ENCODE measurements at regions not wholly inside any gene's neighbourhood (a gene's known extent, or its start where the extent isn't known, plus 50 kb on each side); places are given as distances from the start of the nearest gene placed in this dataset.

DNA sequence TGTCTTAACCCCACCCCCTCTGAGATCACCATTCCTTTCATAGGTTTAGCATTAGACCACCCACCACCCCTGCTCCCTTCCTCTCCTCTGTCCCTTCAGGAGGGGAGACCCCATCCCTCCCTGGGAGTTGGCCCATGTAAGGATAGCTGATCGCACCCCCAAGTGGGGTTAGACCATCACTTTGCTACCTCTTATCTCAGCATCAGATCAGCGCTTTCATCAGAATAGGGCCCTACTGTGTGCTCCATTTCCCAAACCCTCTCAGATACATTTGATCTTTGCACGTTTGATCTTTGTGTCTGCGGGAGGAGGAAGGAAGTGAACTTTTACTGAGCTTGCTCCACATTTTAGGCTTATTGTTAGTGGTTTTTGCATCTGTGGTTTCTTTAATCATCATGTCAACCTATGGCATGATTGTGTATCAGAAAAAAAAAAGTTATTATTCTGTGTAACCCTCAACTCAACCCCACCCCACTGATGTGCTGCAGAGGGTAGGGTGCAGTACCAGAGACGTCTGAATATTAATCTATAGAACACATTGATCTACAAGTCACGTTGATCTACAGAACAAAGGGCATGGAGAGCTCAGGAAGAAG, 81.2 kb downstream of the PDCL3 start:
- ChIA-PET SMC1A (ENCODE audit: uncharacterized antibody, unreplicated experiment) (no interaction called here), POLR2A (no interaction called here), RAD21 (ENCODE audit: unreplicated experiment) (no interaction called here), CTCF (no interaction called here)
- no TSS peak for BruUV-seq (replicated peaks)
- H3K4me2 ChIP-seq (ENCODE audit: control insufficient read depth, insufficient read depth) = no peak overlapping the region
- ATAC-seq (no peak), FAIRE-seq (no peak), DNase-seq (ENCODE audit: low read depth, low spot score) (no peak)
- H3K4me1 ChIP-seq (ENCODE audit: control insufficient read depth, insufficient read depth, low read length) = no peaks in the 10 kb centered on the region
- TF ChIP-seq, protein P1, sequence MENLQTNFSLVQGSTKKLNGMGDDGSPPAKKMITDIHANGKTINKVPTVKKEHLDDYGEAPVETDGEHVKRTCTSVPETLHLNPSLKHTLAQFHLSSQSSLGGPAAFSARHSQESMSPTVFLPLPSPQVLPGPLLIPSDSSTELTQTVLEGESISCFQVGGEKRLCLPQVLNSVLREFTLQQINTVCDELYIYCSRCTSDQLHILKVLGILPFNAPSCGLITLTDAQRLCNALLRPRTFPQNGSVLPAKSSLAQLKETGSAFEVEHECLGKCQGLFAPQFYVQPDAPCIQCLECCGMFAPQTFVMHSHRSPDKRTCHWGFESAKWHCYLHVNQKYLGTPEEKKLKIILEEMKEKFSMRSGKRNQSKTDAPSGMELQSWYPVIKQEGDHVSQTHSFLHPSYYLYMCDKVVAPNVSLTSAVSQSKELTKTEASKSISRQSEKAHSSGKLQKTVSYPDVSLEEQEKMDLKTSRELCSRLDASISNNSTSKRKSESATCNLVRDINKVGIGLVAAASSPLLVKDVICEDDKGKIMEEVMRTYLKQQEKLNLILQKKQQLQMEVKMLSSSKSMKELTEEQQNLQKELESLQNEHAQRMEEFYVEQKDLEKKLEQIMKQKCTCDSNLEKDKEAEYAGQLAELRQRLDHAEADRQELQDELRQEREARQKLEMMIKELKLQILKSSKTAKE (IDR thresholded peaks at IDR 0.05; ENCODE audit: low read depth, poor library complexity, severe bottlenecking) = no peak
- TF ChIP-seq NRF1 (conservative IDR thresholded peaks at IDR 0.05; ENCODE audit: low read depth, low read length) (no peak), MYB (IDR thresholded peaks at IDR 0.05; ENCODE audit: borderline replicate concordance, low read depth, low read length) (no peak), SIX5 (IDR thresholded peaks at IDR 0.05; ENCODE audit: low read depth, low read length, severe bottlenecking) (no peak), NFYB (IDR thresholded peaks at IDR 0.05; ENCODE audit: insufficient read depth, low read depth, low read length) (no peak), ZSCAN29 (IDR thresholded peaks at IDR 0.05) (no peak), CBX3 (IDR thresholded peaks at IDR 0.05; ENCODE audit: borderline replicate concordance, low read depth) (no peak), ETV6 (conservative IDR thresholded peaks at IDR 0.05 in 1 of 2, IDR thresholded peaks at IDR 0.05 in 1 of 2; ENCODE audit: borderline replicate concordance in 1 of 2, low read depth in 1 of 2) (no peak), RCOR1 (conservative IDR thresholded peaks at IDR 0.05; ENCODE audit: low read depth, low read length) (no peak)
- TF ChIP-seq, protein P2, sequence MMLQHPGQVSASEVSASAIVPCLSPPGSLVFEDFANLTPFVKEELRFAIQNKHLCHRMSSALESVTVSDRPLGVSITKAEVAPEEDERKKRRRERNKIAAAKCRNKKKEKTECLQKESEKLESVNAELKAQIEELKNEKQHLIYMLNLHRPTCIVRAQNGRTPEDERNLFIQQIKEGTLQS (IDR thresholded peaks at IDR 0.05; ENCODE audit: borderline replicate concordance, extremely low read depth, low read depth, low read length) = no peak
- TF ChIP-seq, protein P3, sequence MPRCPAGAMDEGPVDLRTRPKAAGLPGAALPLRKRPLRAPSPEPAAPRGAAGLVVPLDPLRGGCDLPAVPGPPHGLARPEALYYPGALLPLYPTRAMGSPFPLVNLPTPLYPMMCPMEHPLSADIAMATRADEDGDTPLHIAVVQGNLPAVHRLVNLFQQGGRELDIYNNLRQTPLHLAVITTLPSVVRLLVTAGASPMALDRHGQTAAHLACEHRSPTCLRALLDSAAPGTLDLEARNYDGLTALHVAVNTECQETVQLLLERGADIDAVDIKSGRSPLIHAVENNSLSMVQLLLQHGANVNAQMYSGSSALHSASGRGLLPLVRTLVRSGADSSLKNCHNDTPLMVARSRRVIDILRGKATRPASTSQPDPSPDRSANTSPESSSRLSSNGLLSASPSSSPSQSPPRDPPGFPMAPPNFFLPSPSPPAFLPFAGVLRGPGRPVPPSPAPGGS (IDR thresholded peaks at IDR 0.05; ENCODE audit: borderline replicate concordance, insufficient read depth, low read depth, low read length, poor library complexity, severe bottlenecking) = no peak
- in situ Hi-C loops (cut with MboI) = no loop called here
- intact Hi-C loops (cut with micrococcal nuclease; ENCODE audit: unreplicated experiment) = no loop called here
- no peaks in the 10 kb centered on the region; a peak in 1 of 4 replicates for H3K27me3 ChIP-seq (replicated peaks in 1 of 2; ENCODE audit: control insufficient read depth in 2 of 2, insufficient read depth in 2 of 2, low read length in 1 of 2)
- 29% methylated on average over 6 of the region's 6 CpGs for WGBS (ENCODE audit: insufficient coverage, insufficient replicate concordance, low lambda C conversion rate, missing lambda C conversion rate)
- H3K27ac ChIP-seq (ENCODE audit: control insufficient read depth, insufficient read depth) = no peak overlapping the region
- no peak overlapping the region for H3K4me3 ChIP-seq
- H2AFZ ChIP-seq (ENCODE audit: control insufficient read depth, low read depth, low read length) = no peak overlapping the region
- no peak overlapping the region for H3K9ac ChIP-seq (ENCODE audit: control insufficient read depth, insufficient read depth, low read length)
- no peaks in the 10 kb centered on the region; the same call in 2 of the 3 replicates for H3K9me3 ChIP-seq (replicated peaks; ENCODE audit: control insufficient read depth, insufficient read depth, low read length)
- no peaks in the 10 kb centered on the region for H4K20me1 ChIP-seq (ENCODE audit: control insufficient read depth, insufficient read depth)
- H3K79me2 ChIP-seq (ENCODE audit: control insufficient read depth, insufficient read depth, low read length) = no peaks in the 10 kb centered on the region
- no peaks in the 10 kb centered on the region for H3K36me3 ChIP-seq (ENCODE audit: control insufficient read depth in 2 of 2, insufficient read depth in 2 of 2, low read length in 1 of 2)

Measured in GM12878 (cell line).